Panc1 (cell line): ENCODE measurements at regions not wholly inside any gene's neighbourhood (a gene's known extent, or its start where the extent isn't known, plus 50 kb on each side); places are given as distances from the start of the nearest gene placed in this dataset.

Source experiments
- ATAC-seq: fragments of 200-7000 bp; cut with Tn5 transposase; 2 replicates; pipeline ENCODE4 v1.9.1; 2020; ENCODE audit warnings: mild to moderate bottlenecking, moderate library complexity
- BruUV-seq: library from RNA; stranded (reverse); fragments of 400-500 nt; replicated peaks from 2 replicates; lab custom pipeline; 2021; lab: Mats Ljungman, UMichigan
- CTCF ChIA-PET: fragments of 300-600 bp; sonication (Branson Sonifier 250); formaldehyde crosslinking; loops from one replicate; lab custom pipeline; 2022; ENCODE audit warnings: antibody characterized with exemption; lab: Charles Lee
- POLR2A ChIA-PET: fragments of 300-600 bp; sonication (Branson Sonifier 250); formaldehyde crosslinking; loops from one replicate; lab custom pipeline; 2022; ENCODE audit warnings: antibody characterized with exemption; lab: Charles Lee
- DNase-seq: peaks from one replicate; pipeline ENCODE4 v3.0.0-alpha.2; 2010; ENCODE audit warnings: low read depth, low spot score
- H3K27ac ChIP-seq: 2 replicates; pipeline ENCODE4 v1.5.1; 2011; ENCODE audit warnings: mild to moderate bottlenecking, low read length, inconsistent platforms
- H3K27me3 ChIP-seq: fragments of 200-500 bp; sonication (Bioruptor generic); 2 replicates; pipeline ENCODE4 v1.6.0; 2014; ENCODE audit warnings: low read length, inconsistent platforms; ENCODE audit not compliant: control insufficient read depth, insufficient read depth
- H3K36me3 ChIP-seq: fragments of 200-500 bp; sonication (Bioruptor generic); 2 replicates; pipeline ENCODE4 v1.5.1; 2014; ENCODE audit warnings: inconsistent platforms, mild to moderate bottlenecking, low read length, moderate library complexity; ENCODE audit not compliant: control insufficient read depth, insufficient read depth
- H3K4me1 ChIP-seq: 2 replicates; pipeline ENCODE4 v1.5.1; 2011; ENCODE audit warnings: inconsistent platforms, mild to moderate bottlenecking, low read length, moderate library complexity; ENCODE audit not compliant: control insufficient read depth, insufficient read depth
- H3K4me3 ChIP-seq, 2 experiments: 2 replicates each; pipeline ENCODE4 v1.5.1; 2011 to 2012; ENCODE audit warnings: low read depth in 2 of 2, low read length in 2 of 2, mild to moderate bottlenecking in 2 of 2, inconsistent platforms in 1 of 2, moderate library complexity in 1 of 2
- H3K9me3 ChIP-seq: fragments of 200-500 bp; sonication (Bioruptor generic); 2 replicates; pipeline ENCODE4 v1.5.1; 2014; ENCODE audit warnings: low read depth, mild to moderate bottlenecking, inconsistent platforms, low read length, moderate library complexity; ENCODE audit not compliant: control insufficient read depth, insufficient read depth
- POLR2AphosphoS5 ChIP-seq: IDR thresholded peaks from 2 replicates; pipeline ENCODE4 v1.6.1; 2012; ENCODE audit warnings: mild to moderate bottlenecking, low read depth, low read length, moderate library complexity
- SIN3A ChIP-seq: IDR thresholded peaks from 2 replicates; pipeline ENCODE4 v1.6.1; 2012; ENCODE audit warnings: low read depth, mild to moderate bottlenecking, low read length, moderate library complexity, borderline replicate concordance; ENCODE audit not compliant: insufficient read depth
- TCF7L2 ChIP-seq: IDR thresholded peaks from 2 replicates; pipeline ENCODE4 v1.6.1; 2011; ENCODE audit warnings: mild to moderate bottlenecking, low read depth, low read length, inconsistent platforms
- in situ Hi-C: cut with HindIII; loops from 2 replicates; pipeline ENCODE4 v1.10.0; 2016; ENCODE audit warnings: low sequenced_read_pairs, low pct_unique_long_range_greater_than_20kb
- intact Hi-C: fragments of 100-400 bp; cut with micrococcal nuclease; formaldehyde crosslinking; loops from one replicate; pipeline ENCODE4 v1.10.0; 2022; ENCODE audit not compliant: unreplicated experiment
- TF ChIP-seq, protein P1 (sequence below), 2 experiments: IDR thresholded peaks; 2 replicates each; pipeline ENCODE4 v1.6.1; 2011 to 2012; ENCODE audit warnings: low read depth in 2 of 2, control low read depth in 1 of 2, low read length in 1 of 2, mild to moderate bottlenecking in 1 of 2, moderate library complexity in 1 of 2; ENCODE audit not compliant: insufficient read depth in 1 of 2
- TF ChIP-seq, protein P2 (sequence below): fragments of 450-650 bp; IDR thresholded peaks from 2 replicates; pipeline ENCODE4 v1.5.1; 2017; ENCODE audit warnings: mild to moderate bottlenecking

DNA sequence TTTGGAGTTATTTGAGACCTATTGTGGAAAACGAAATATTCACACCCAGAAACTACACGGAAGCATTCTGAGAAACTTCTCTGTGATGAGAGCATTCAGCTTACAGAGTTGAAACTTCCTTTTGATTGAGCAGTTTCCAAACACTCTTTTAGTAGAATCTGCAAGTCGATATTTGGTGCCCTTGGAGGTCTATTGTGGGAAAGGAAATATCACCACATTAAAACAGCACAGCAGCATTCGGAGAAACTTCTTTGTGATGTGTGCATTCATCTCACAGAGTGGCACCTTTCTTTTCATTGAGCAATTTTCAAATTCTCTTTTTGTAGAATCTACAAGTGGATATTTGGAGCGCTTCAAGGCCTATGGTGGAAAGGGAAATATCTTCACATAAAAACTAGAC is 595.7 kb upstream of the ALG10B start:
- Histone ChIP-seq H3K4me3 (no peak overlapping the region), H3K4me1 (no peaks in the 10 kb centered on the region), H3K27me3 (no peaks in the 10 kb centered on the region), H3K27ac (no peak overlapping the region), H3K36me3 (no peaks in the 10 kb centered on the region), H3K9me3 (no peaks in the 10 kb centered on the region)
- CTCF ChIA-PET, result no interaction called here
- no TSS peak for BruUV-seq
- DNase-seq (no peak), ATAC-seq (no peak)
- no peak for TF ChIP-seq SIN3A
- TF ChIP-seq, protein P1, sequence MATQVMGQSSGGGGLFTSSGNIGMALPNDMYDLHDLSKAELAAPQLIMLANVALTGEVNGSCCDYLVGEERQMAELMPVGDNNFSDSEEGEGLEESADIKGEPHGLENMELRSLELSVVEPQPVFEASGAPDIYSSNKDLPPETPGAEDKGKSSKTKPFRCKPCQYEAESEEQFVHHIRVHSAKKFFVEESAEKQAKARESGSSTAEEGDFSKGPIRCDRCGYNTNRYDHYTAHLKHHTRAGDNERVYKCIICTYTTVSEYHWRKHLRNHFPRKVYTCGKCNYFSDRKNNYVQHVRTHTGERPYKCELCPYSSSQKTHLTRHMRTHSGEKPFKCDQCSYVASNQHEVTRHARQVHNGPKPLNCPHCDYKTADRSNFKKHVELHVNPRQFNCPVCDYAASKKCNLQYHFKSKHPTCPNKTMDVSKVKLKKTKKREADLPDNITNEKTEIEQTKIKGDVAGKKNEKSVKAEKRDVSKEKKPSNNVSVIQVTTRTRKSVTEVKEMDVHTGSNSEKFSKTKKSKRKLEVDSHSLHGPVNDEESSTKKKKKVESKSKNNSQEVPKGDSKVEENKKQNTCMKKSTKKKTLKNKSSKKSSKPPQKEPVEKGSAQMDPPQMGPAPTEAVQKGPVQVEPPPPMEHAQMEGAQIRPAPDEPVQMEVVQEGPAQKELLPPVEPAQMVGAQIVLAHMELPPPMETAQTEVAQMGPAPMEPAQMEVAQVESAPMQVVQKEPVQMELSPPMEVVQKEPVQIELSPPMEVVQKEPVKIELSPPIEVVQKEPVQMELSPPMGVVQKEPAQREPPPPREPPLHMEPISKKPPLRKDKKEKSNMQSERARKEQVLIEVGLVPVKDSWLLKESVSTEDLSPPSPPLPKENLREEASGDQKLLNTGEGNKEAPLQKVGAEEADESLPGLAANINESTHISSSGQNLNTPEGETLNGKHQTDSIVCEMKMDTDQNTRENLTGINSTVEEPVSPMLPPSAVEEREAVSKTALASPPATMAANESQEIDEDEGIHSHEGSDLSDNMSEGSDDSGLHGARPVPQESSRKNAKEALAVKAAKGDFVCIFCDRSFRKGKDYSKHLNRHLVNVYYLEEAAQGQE (IDR thresholded peaks at IDR 0.05; ENCODE audit: insufficient read depth in 1 of 2, low read depth in 2 of 2, low read length in 1 of 2), result no peak
- no peak for TF ChIP-seq TCF7L2
- TF ChIP-seq, protein P2, sequence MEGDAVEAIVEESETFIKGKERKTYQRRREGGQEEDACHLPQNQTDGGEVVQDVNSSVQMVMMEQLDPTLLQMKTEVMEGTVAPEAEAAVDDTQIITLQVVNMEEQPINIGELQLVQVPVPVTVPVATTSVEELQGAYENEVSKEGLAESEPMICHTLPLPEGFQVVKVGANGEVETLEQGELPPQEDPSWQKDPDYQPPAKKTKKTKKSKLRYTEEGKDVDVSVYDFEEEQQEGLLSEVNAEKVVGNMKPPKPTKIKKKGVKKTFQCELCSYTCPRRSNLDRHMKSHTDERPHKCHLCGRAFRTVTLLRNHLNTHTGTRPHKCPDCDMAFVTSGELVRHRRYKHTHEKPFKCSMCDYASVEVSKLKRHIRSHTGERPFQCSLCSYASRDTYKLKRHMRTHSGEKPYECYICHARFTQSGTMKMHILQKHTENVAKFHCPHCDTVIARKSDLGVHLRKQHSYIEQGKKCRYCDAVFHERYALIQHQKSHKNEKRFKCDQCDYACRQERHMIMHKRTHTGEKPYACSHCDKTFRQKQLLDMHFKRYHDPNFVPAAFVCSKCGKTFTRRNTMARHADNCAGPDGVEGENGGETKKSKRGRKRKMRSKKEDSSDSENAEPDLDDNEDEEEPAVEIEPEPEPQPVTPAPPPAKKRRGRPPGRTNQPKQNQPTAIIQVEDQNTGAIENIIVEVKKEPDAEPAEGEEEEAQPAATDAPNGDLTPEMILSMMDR, result no peak
- no peak for TF ChIP-seq POLR2AphosphoS5
- in situ Hi-C loops (no loop called here), intact Hi-C loops (loop anchor here (10.0 kb wide), 1 partner anchor 74 kb away; no protein-coding TSS in a partner anchor)
- POLR2A ChIA-PET, result no interaction called here

DNA sequence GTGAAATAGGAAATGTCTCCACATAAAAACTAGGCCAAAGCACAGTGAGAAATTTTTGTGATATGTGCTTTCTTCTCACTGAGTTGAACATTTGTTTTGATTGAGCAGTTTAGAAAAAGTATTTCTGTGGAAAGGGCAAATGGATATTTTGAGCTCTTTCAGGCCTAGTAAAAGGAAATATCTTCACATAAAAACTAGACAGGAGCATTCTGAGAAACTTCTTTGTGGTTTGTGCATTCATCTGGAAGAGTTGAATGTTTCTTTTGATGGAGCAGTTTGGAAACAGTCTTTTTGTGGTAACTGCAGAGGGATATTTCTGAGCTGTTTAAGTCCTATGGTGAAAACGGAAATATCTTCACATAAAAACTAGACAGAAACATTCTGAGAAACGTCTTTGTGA is 582.7 kb upstream of the ALG10B start:
- CTCF ChIA-PET, result no interaction called here
- Histone ChIP-seq H3K36me3 (no peaks in the 10 kb centered on the region), H3K4me1 (no peaks in the 10 kb centered on the region), H3K4me3 (no peak overlapping the region), H3K27ac (no peak overlapping the region), H3K27me3 (no peaks in the 10 kb centered on the region), H3K9me3 (no peaks in the 10 kb centered on the region)
- no peak for DNase-seq
- in situ Hi-C loops, result no loop called here
- POLR2A ChIA-PET, result no interaction called here
- ATAC-seq, result no peak
- TF ChIP-seq SIN3A (no peak), POLR2AphosphoS5 (no peak), TCF7L2 (no peak)
- TF ChIP-seq, protein P2, result no peak
- TF ChIP-seq, protein P1 (IDR thresholded peaks at IDR 0.05; ENCODE audit: insufficient read depth in 1 of 2, low read depth in 2 of 2, low read length in 1 of 2), result no peak
- no TSS peak for BruUV-seq
- intact Hi-C loops, result loop anchor here (5.0 kb wide), 1 partner anchor 293 kb away; no protein-coding TSS in a partner anchor
